Uterus (tissue), 3 donors: ENCODE measurements at regions not wholly inside any gene's neighbourhood (a gene's known extent, or its start where the extent isn't known, plus 50 kb on each side); places are given as distances from the start of the nearest gene placed in this dataset.
A peak's percentile ranks its signal among the peaks of the same experiment; 100 is the strongest.

Source experiments
- DNase-seq, 2 donors: peaks; one replicate each; pipeline ENCODE4 v3.0.0-alpha.2; 2019 to 2020
- H3K27ac ChIP-seq, 2 donors: fragments of 200-600 bp; sonication (generic); 1 replicate in 1 of 2; 2 replicates in 1 of 2; pipeline ENCODE4 v1.5.1; 2016 to 2018
- H3K27me3 ChIP-seq, 2 donors: fragments of 200-600 bp; sonication (generic); one replicate each; pipeline ENCODE4 v1.5.1; 2018 to 2019; ENCODE audit warnings: control low read depth in 1 of 2
- H3K36me3 ChIP-seq, 2 donors: fragments of 200-600 bp; sonication (generic); one replicate each; pipeline ENCODE4 v1.5.1; 2019; ENCODE audit warnings: control low read depth in 1 of 2
- H3K4me1 ChIP-seq, 2 donors: fragments of 200-600 bp; sonication (generic); one replicate each; pipeline ENCODE4 v1.5.1; 2018 to 2019; ENCODE audit warnings: control low read depth in 1 of 2
- H3K4me3 ChIP-seq, 2 donors: fragments of 200-600 bp; sonication (generic); 1 replicate in 1 of 2; 2 replicates in 1 of 2; pipeline ENCODE4 v1.5.1; 2018 to 2019; ENCODE audit warnings: mild to moderate bottlenecking in 1 of 2
- H3K9me3 ChIP-seq, 2 donors: fragments of 200-600 bp; sonication (generic); one replicate each; pipeline ENCODE4 v1.5.1; 2019; ENCODE audit warnings: control low read depth in 1 of 2
- POLR2A ChIP-seq, 2 donors: fragments of 450-650 bp; IDR thresholded peaks; one replicate each; pipeline ENCODE4 v1.6.1; 2016; ENCODE audit warnings: antibody characterized with exemption in 2 of 2, mild to moderate bottlenecking in 1 of 2, moderate library complexity in 1 of 2
- intact Hi-C: fragments of 100-400 bp; cut with DNase I; formaldehyde crosslinking; loops from one replicate; pipeline ENCODE4 v1.15.1; 2023; ENCODE audit warnings: low total_unique reads
- TF ChIP-seq, protein P1 (sequence below), 4 experiments: fragments of 200-600 bp in 2 of 4; fragments of 450-650 bp in 2 of 4; sonication (generic) in 2 of 4; IDR thresholded peaks; one replicate each; pipeline ENCODE4 v1.5.1; 2016 to 2019; ENCODE audit warnings: antibody characterized with exemption in 4 of 4, mild to moderate bottlenecking in 2 of 4, moderate library complexity in 1 of 4
- donor health status: DM: yes; HTN: yes; CAD: no.

DNA sequence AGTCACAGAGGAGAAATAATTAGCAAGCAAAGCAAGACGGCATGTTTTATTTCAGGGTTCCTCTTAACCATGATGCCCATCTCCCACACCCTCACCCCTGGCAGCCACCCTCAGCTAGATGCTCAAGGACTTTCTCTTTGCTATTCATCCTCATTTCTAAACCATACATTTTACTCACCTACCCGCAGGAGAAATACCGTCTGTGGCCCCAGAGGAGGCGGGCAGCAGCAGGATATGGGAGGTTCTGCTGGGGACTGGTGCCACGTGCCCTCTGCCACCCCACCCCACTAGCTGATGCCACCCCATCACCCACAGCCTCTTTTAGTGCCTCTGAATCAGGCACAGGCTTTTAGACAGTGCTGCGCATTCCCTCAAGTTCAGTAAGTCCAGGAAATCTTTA is 168.7 kb upstream of the ITGB1 start:
- Histone ChIP-seq H3K9me3 (no peaks in the 10 kb centered on the region), H3K36me3 (no peaks in the 10 kb centered on the region), H3K4me1 (no peaks in the 10 kb centered on the region), H3K27me3 (no peaks in the 10 kb centered on the region), H3K27ac (no peak overlapping the region), H3K4me3 (no peak overlapping the region)
- TF ChIP-seq, protein P1, sequence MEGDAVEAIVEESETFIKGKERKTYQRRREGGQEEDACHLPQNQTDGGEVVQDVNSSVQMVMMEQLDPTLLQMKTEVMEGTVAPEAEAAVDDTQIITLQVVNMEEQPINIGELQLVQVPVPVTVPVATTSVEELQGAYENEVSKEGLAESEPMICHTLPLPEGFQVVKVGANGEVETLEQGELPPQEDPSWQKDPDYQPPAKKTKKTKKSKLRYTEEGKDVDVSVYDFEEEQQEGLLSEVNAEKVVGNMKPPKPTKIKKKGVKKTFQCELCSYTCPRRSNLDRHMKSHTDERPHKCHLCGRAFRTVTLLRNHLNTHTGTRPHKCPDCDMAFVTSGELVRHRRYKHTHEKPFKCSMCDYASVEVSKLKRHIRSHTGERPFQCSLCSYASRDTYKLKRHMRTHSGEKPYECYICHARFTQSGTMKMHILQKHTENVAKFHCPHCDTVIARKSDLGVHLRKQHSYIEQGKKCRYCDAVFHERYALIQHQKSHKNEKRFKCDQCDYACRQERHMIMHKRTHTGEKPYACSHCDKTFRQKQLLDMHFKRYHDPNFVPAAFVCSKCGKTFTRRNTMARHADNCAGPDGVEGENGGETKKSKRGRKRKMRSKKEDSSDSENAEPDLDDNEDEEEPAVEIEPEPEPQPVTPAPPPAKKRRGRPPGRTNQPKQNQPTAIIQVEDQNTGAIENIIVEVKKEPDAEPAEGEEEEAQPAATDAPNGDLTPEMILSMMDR (IDR thresholded peaks at IDR 0.05) = no peak
- TF ChIP-seq POLR2A (IDR thresholded peaks at IDR 0.05) = no peak
- intact Hi-C loops = no loop called here
- no peak for DNase-seq

DNA sequence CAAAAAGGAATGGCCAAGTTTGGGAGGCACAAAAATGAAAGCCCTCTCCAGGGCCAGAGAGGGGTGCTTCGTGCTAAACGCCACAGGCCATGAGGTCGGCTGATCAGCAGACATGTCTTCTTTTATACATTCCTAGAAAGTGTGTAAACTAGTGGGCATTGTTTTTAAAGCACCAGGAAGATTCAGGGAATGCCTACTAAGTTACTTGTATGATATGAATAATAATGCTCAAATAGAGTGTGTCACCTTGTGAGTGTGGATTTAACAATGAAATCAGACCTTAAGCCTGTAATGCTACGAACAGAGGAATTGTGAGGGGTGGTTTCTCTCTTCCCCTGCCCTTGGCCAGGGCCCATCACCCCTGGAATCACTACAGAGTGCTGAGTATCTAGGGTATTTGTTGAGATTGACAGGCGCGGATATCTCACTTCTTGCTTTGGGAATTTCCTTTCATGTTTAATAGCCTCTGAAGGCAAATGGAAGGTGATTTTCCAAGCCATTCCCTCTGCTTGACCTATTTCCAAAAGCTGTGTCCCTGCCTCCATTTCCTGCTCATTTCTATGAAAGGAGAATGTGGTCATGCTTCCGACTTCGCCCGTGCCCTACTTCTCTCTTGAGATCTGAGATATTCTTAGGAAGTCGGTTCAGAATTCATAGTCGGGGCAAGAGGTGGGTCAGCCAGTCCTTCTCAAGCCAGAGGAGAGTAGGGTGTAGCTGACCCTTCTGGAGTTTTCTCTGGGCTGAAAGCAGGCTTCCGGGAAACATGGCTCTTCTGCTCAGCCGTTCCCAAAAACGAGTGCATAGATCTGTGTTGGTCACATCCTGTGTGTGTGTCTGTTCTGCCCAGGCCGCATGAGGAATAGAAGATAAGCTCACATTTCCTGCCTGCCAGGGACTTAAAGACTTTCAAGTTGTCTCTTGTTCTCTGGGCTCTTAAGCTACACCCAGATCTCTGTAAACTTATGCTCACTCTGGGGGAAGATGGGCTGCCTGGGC is 167.8 kb upstream of the ITGB1 start:
- no peak for DNase-seq
- no peak overlapping the region for H3K4me3 ChIP-seq
- H3K9me3 ChIP-seq = no peaks in the 10 kb centered on the region
- no peaks in the 10 kb centered on the region for H3K36me3 ChIP-seq
- no peaks in the 10 kb centered on the region for H3K27me3 ChIP-seq
- TF ChIP-seq, protein P1 (IDR thresholded peaks at IDR 0.05) = no peak
- TF ChIP-seq POLR2A (IDR thresholded peaks at IDR 0.05) = no peak
- H3K4me1 ChIP-seq = no peaks in the 10 kb centered on the region
- intact Hi-C loops = no loop called here
- peak overlapping the region in 1 of 2 donors; percentile 22 for H3K27ac ChIP-seq

DNA sequence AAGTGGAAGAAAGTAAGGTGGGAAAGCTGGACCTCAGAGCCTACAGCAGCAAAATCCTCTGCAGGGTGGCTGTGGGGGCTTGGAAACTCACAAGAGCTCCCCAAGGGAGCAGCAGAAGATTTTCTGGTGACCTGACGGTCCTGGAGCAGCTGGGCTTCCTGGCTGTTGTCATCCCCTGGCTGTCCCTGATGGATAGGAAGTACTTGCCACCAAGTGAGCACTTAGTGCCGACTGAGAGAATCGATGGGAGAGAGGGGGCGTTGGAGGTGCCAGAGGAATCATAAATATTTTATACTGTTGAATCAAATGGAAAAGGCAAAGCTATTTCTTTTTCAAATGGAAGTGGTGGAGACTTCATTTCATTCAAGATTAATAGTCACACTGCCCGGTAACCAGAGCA is 167.1 kb upstream of the ITGB1 start:
- no peak overlapping the region for H3K27ac ChIP-seq
- H3K4me1 ChIP-seq = no peaks in the 10 kb centered on the region
- DNase-seq = no peak
- TF ChIP-seq, protein P1 (IDR thresholded peaks at IDR 0.05) = no peak
- no peak for TF ChIP-seq POLR2A (IDR thresholded peaks at IDR 0.05)
- no peaks in the 10 kb centered on the region for H3K9me3 ChIP-seq
- no peaks in the 10 kb centered on the region for H3K27me3 ChIP-seq
- H3K4me3 ChIP-seq = no peak overlapping the region
- intact Hi-C loops = no loop called here
- no peaks in the 10 kb centered on the region for H3K36me3 ChIP-seq

DNA sequence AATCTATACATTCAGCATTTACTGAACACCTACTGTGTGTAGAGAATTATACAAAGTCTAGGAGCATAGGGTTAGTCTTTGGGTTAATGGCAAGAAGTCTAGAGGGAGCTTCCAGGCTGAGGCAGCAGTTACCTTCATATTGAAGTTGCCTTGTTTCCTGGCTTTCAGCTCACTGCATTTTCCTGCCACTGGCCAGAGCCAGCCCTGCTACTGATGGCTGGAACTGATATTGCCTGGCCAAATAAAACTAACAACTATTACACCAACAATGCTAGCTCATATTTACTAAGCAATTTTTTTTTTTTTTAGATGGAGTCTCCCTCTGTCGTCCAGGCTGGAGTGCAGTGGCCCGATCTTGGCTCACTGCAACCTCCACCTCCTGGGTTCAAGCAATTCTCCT is 165.7 kb upstream of the ITGB1 start:
- no peaks in the 10 kb centered on the region for H3K36me3 ChIP-seq
- TF ChIP-seq, protein P1 (IDR thresholded peaks at IDR 0.05) = no peak
- no peak for TF ChIP-seq POLR2A (IDR thresholded peaks at IDR 0.05)
- intact Hi-C loops = no loop called here
- H3K4me3 ChIP-seq = no peak overlapping the region
- no peaks in the 10 kb centered on the region for H3K9me3 ChIP-seq
- DNase-seq = no peak
- H3K27ac ChIP-seq = no peak overlapping the region
- no peaks in the 10 kb centered on the region for H3K27me3 ChIP-seq
- H3K4me1 ChIP-seq = no peaks in the 10 kb centered on the region

DNA sequence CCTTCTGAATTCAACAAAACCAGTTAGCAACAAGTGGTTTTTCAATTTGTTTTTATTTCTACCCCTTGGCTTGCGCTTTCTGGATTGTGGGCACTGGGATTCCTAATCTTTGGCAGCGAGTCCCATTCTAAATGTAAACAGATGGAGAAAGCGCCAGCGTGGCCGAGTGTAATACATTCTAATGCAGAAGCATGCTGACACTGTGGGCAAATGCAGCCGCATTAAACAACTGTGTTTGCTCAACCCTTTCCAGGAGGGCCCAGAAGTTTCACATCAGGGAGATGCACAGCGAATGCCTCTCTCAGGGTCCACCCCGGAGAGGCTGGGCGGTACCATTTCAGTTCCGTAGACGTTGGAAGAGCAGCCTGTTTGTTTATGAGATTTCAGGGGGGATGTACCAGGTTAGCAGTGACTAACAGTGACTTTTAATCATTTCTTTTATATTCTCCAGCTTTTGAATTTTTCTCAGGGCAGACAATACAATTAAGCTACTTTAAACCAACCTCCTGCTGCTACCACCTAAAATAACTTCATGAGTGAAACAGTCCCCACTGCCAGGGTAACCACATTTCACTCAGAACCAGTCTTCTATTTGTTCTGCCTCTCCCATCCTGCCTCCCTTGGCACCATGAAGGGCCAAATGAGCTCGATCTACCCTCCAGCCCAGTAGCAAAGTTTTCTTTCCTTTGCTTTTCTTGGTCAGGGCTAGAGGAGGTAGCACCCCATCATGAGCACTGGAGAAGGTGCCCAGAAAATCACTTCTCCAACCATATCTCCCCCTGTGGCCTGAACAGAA is 164.2 kb upstream of the ITGB1 start:
- DNase-seq = no peak
- no peak overlapping the region for H3K4me3 ChIP-seq
- intact Hi-C loops = no loop called here
- TF ChIP-seq, protein P1 (IDR thresholded peaks at IDR 0.05) = no peak
- TF ChIP-seq POLR2A (IDR thresholded peaks at IDR 0.05) = no peak
- H3K4me1 ChIP-seq = no peaks in the 10 kb centered on the region
- no peaks in the 10 kb centered on the region for H3K27me3 ChIP-seq
- no peaks in the 10 kb centered on the region for H3K36me3 ChIP-seq
- H3K9me3 ChIP-seq = no peaks in the 10 kb centered on the region
- no peak overlapping the region for H3K27ac ChIP-seq
